GM12878 (cell line): ENCODE measurements at regions not wholly inside any gene's neighbourhood (a gene's known extent, or its start where the extent isn't known, plus 50 kb on each side); places are given as distances from the start of the nearest gene placed in this dataset.

Source experiments
- CREB1 ChIP-seq: IDR thresholded peaks from 2 replicates; pipeline ENCODE4 v1.6.1; 2012; ENCODE audit warnings: low read depth, mild to moderate bottlenecking, inconsistent platforms
- ZBTB11 ChIP-seq: fragments of 450-650 bp; formaldehyde crosslinking; IDR thresholded peaks from 2 replicates; pipeline ENCODE4 v1.5.0; 2022; ENCODE audit warnings: mild to moderate bottlenecking, missing genetic modification characterization
- TF ChIP-seq, protein P1 (sequence below), 3 experiments: IDR thresholded peaks in 2 of 3; conservative IDR thresholded peaks in 1 of 3; 2 replicates each; pipeline ENCODE4 v1.5.1; 2011; ENCODE audit warnings: low read depth in 3 of 3, low read length in 3 of 3, mild to moderate bottlenecking in 3 of 3, control low read depth in 2 of 3, moderate library complexity in 2 of 3, inconsistent platforms in 1 of 3, mixed read lengths in 1 of 3; ENCODE audit not compliant: control insufficient read depth in 2 of 3, insufficient read depth in 1 of 3; ENCODE audit errors: extremely low read depth in 1 of 3

GRCh38 chr11:69382131-69383128, 88.5 kb downstream of the MYEOV start:
- TF ChIP-seq ZBTB11 (CRISPR knock-in tag) (no peak), CREB1 (no peak)
- TF ChIP-seq, protein P1, sequence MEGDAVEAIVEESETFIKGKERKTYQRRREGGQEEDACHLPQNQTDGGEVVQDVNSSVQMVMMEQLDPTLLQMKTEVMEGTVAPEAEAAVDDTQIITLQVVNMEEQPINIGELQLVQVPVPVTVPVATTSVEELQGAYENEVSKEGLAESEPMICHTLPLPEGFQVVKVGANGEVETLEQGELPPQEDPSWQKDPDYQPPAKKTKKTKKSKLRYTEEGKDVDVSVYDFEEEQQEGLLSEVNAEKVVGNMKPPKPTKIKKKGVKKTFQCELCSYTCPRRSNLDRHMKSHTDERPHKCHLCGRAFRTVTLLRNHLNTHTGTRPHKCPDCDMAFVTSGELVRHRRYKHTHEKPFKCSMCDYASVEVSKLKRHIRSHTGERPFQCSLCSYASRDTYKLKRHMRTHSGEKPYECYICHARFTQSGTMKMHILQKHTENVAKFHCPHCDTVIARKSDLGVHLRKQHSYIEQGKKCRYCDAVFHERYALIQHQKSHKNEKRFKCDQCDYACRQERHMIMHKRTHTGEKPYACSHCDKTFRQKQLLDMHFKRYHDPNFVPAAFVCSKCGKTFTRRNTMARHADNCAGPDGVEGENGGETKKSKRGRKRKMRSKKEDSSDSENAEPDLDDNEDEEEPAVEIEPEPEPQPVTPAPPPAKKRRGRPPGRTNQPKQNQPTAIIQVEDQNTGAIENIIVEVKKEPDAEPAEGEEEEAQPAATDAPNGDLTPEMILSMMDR (IDR thresholded peaks at IDR 0.05 in 2 of 3, conservative IDR thresholded peaks at IDR 0.05 in 1 of 3; ENCODE audit: control insufficient read depth in 2 of 3, extremely low read depth in 1 of 3, insufficient read depth in 1 of 3, low read depth in 3 of 3, low read length in 3 of 3): no peak
